B cell (primary cell): ENCODE measurements at regions not wholly inside any gene's neighbourhood (a gene's known extent, or its start where the extent isn't known, plus 50 kb on each side); places are given as distances from the start of the nearest gene placed in this dataset.

Experiments
- ATAC-seq: fragments of 200-7000 bp; cut with Tn5 transposase; one replicate; pipeline ENCODE4 v1.10.0; 2021; ENCODE audit warnings: low read depth, mild to moderate bottlenecking, moderate number of reproducible peaks, moderate library complexity
- CTCF ChIA-PET: fragments of 350-600 bp; sonication (Branson Sonifier 250); formaldehyde crosslinking; loops from one replicate; lab custom pipeline; 2021; ENCODE audit warnings: antibody characterized with exemption, inconsistent platforms; lab: Charles Lee
- POLR2A ChIA-PET: fragments of 350-600 bp; sonication (Branson Sonifier 250); formaldehyde crosslinking; loops from one replicate; lab custom pipeline; 2021; ENCODE audit warnings: antibody characterized with exemption; lab: Charles Lee
- DNase-seq: peaks from one replicate; pipeline ENCODE4 v3.0.0; 2013
- H2AFZ ChIP-seq: 2 replicates; pipeline ENCODE4 v1.6.1; 2012; ENCODE audit warnings: mild to moderate bottlenecking, low read depth, low read length; ENCODE audit not compliant: insufficient read depth, poor library complexity, severe bottlenecking
- H3K27ac ChIP-seq, 2 donors: 1 replicate in 1 of 2; 2 replicates in 1 of 2; pipeline ENCODE4 v1.5.1; 2012 to 2013; ENCODE audit warnings: low read length in 2 of 2, mild to moderate bottlenecking in 2 of 2, moderate library complexity in 1 of 2
- H3K27me3 ChIP-seq, 4 experiments: fragments of 200-600 bp in 1 of 4; sonication (generic) in 1 of 4; replicated peaks in 1 of 4; 1 replicate in 2 of 4; 2 replicates in 2 of 4; pipeline versions ENCODE4 v1.6.1 to v1.7.0; 2013 to 2016; ENCODE audit warnings: low read length in 3 of 4, mild to moderate bottlenecking in 2 of 4, mixed read lengths in 1 of 4, moderate library complexity in 1 of 4; ENCODE audit not compliant: insufficient read depth in 4 of 4, control insufficient read depth in 3 of 4; ENCODE audit errors: control extremely low read depth in 1 of 4
- H3K36me3 ChIP-seq, 2 experiments: replicated peaks in 1 of 2; 1 replicate in 1 of 2; 2 replicates in 1 of 2; pipeline versions ENCODE4 v1.6.1 to v1.7.1; 2013; ENCODE audit warnings: low read length in 1 of 2; ENCODE audit not compliant: insufficient read depth in 2 of 2, control insufficient read depth in 1 of 2; ENCODE audit errors: control extremely low read depth in 1 of 2, extremely low read depth in 1 of 2
- H3K4me1 ChIP-seq, 2 donors: fragments of 200-600 bp in 1 of 2; sonication (generic) in 1 of 2; 1 replicate in 1 of 2; 2 replicates in 1 of 2; pipeline versions ENCODE4 v1.5.1 to v1.6.1; 2013 to 2017; ENCODE audit warnings: low read length in 2 of 2; ENCODE audit not compliant: control insufficient read depth in 2 of 2, insufficient read depth in 2 of 2
- H3K4me2 ChIP-seq: replicated peaks from 2 replicates; pipeline ENCODE3; 2012; ENCODE audit warnings: mild to moderate bottlenecking, low read depth, low read length; ENCODE audit not compliant: poor library complexity, severe bottlenecking
- H3K4me3 ChIP-seq, 5 experiments: fragments of 200-600 bp in 1 of 5; sonication (generic) in 1 of 5; 1 replicate in 3 of 5; 2 replicates in 2 of 5; pipeline versions ENCODE4 v1.5.1 to v1.7.0; 2011 to 2016; ENCODE audit warnings: low read length in 4 of 5, mild to moderate bottlenecking in 4 of 5, low read depth in 2 of 5, control low read depth in 1 of 5, moderate library complexity in 1 of 5; ENCODE audit not compliant: insufficient read depth in 1 of 5; ENCODE audit errors: control extremely low read depth in 1 of 5, extremely low read depth in 1 of 5
- H3K79me2 ChIP-seq: fragments of 200-600 bp; sonication (generic); one replicate; pipeline ENCODE4 v1.6.0; 2016; ENCODE audit warnings: low read length; ENCODE audit not compliant: control insufficient read depth, insufficient read depth
- H3K9ac ChIP-seq: fragments of 200-600 bp; sonication (generic); 2 replicates; pipeline ENCODE4 v1.6.1; 2017; ENCODE audit warnings: mild to moderate bottlenecking, low read length, moderate library complexity
- H3K9me3 ChIP-seq, 3 donors: one replicate each; pipeline versions ENCODE4 v1.6.1 to v1.7.1; 2013; ENCODE audit warnings: low read length in 2 of 3; ENCODE audit not compliant: control insufficient read depth in 2 of 3, insufficient read depth in 1 of 3; ENCODE audit errors: control extremely low read depth in 1 of 3
- H4K20me1 ChIP-seq: 2 replicates; pipeline ENCODE4 v1.6.0; 2012; ENCODE audit warnings: mild to moderate bottlenecking, low read length; ENCODE audit not compliant: insufficient read depth, control insufficient read depth, poor library complexity, severe bottlenecking
- H3K27ac Mint-ChIP-seq: one replicate; pipeline ENCODE4 v1.8.0; 2021; ENCODE audit warnings: mixed read lengths
- H3K27me3 Mint-ChIP-seq: one replicate; pipeline ENCODE4 v1.8.0; 2021; ENCODE audit warnings: mixed read lengths
- H3K4me1 Mint-ChIP-seq: one replicate; pipeline ENCODE4 v1.8.0; 2021; ENCODE audit warnings: mixed read lengths
- H3K4me3 Mint-ChIP-seq: one replicate; pipeline ENCODE4 v1.8.0; 2021; ENCODE audit warnings: mixed read lengths
- H3K9me3 Mint-ChIP-seq: one replicate; pipeline ENCODE4 v1.8.0; 2022; ENCODE audit warnings: mixed read lengths; ENCODE audit not compliant: insufficient read depth
- EZH2 ChIP-seq: IDR thresholded peaks from 2 replicates; pipeline ENCODE4 v1.6.1; 2012; ENCODE audit warnings: borderline replicate concordance, low read depth, mild to moderate bottlenecking, moderate library complexity, low read length; ENCODE audit not compliant: insufficient read depth, poor library complexity, severe bottlenecking
- WGBS: methylation state at CpG from one replicate; pipeline ENCODE4 v1.1.5; 2013; ENCODE audit warnings: missing lambda C conversion rate; ENCODE audit not compliant: insufficient coverage; 5-methylcytosine and 5-hydroxymethylcytosine counted together
- intact Hi-C: fragments of 100-400 bp; cut with micrococcal nuclease; formaldehyde crosslinking; loops from one replicate; pipeline ENCODE4 v1.10.0; 2022
- TF ChIP-seq, protein P1 (sequence below): fragments of 200-600 bp; IDR thresholded peaks from one replicate; pipeline ENCODE4 v1.8.0; 2022; ENCODE audit warnings: antibody characterized with exemption, mild to moderate bottlenecking

DNA sequence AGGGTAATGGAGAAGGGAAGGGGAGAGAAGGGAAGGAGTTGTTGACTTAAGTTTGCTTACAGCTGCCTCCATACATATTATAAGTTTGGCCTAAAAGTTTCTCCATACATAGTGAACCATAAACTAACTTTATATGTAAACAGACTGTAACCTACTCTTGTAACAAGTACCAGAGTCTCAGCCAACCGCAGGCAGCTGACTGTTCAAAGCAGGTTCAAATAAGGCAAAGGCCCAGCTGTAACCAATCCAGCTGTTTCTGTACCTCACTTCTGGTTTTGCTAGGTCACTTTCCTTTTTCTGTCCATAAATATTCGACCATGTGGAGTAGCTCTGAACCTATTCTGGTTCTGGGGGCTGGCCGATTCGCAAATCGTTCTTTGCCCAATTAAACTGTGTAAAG is 591.2 kb downstream of the INSC start:
- Histone ChIP-seq H3K9ac (no peak overlapping the region), H3K79me2 (no peaks in the 10 kb centered on the region), H2AFZ (no peak overlapping the region), H3K4me2 (no peak overlapping the region), H3K27ac (no peak overlapping the region), H4K20me1 (no peaks in the 10 kb centered on the region), H3K9me3 (peaks cover 0 to 4% (median 0%) of the 10 kb centered on the region in 3 donors), H3K27me3 (no peaks in the 10 kb centered on the region), H3K36me3 (no peaks in the 10 kb centered on the region), H3K4me3 (no peak overlapping the region), H3K4me1 (no peaks in the 10 kb centered on the region)
- Mint-ChIP-seq H3K9me3 (no peaks in the 10 kb centered on the region), H3K4me1 (no peaks in the 10 kb centered on the region), H3K4me3 (no peak overlapping the region), H3K27ac (no peak overlapping the region), H3K27me3 (no peaks in the 10 kb centered on the region)
- DNase-seq (no peak), ATAC-seq (no peak)
- intact Hi-C loops, result no loop called here
- 93% methylated on average over 1 of the region's 5 CpGs for WGBS
- CTCF ChIA-PET, result no interaction called here
- POLR2A ChIA-PET, result no interaction called here
- no peak for TF ChIP-seq EZH2
- TF ChIP-seq, protein P1, sequence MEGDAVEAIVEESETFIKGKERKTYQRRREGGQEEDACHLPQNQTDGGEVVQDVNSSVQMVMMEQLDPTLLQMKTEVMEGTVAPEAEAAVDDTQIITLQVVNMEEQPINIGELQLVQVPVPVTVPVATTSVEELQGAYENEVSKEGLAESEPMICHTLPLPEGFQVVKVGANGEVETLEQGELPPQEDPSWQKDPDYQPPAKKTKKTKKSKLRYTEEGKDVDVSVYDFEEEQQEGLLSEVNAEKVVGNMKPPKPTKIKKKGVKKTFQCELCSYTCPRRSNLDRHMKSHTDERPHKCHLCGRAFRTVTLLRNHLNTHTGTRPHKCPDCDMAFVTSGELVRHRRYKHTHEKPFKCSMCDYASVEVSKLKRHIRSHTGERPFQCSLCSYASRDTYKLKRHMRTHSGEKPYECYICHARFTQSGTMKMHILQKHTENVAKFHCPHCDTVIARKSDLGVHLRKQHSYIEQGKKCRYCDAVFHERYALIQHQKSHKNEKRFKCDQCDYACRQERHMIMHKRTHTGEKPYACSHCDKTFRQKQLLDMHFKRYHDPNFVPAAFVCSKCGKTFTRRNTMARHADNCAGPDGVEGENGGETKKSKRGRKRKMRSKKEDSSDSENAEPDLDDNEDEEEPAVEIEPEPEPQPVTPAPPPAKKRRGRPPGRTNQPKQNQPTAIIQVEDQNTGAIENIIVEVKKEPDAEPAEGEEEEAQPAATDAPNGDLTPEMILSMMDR, result no peak

DNA sequence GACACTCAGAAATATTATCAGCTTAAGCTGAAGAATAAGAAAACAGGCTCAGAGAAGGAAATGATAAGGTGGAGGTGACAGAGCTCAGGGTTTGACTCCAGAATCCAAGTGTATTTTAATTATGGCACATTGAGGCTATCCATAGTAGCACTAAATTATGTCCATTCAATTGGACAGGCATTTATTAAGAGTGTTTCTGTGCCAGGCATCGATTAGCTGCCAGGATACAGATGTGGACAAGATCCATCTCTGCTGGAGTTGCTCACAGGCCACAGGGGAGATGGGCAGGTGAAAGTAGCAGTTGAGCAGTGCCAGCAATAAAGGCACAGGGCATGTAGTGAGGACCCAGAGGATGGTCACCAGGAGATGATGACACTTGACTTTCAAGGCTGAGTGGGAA is 592.5 kb downstream of the INSC start:
- H3K4me1 Mint-ChIP-seq, result no peaks in the 10 kb centered on the region
- no peak for DNase-seq
- Histone ChIP-seq H3K27me3 (no peaks in the 10 kb centered on the region), H3K27ac (no peak overlapping the region), H3K4me2 (no peak overlapping the region), H2AFZ (no peak overlapping the region), H3K79me2 (no peaks in the 10 kb centered on the region), H3K4me3 (no peak overlapping the region), H4K20me1 (no peaks in the 10 kb centered on the region), H3K4me1 (no peaks in the 10 kb centered on the region), H3K9ac (no peak overlapping the region), H3K9me3 (no peaks in the 10 kb centered on the region), H3K36me3 (no peaks in the 10 kb centered on the region)
- no peak overlapping the region for H3K4me3 Mint-ChIP-seq
- ChIA-PET POLR2A (no interaction called here), CTCF (no interaction called here)
- H3K9me3 Mint-ChIP-seq, result no peaks in the 10 kb centered on the region
- ATAC-seq, result no peak
- WGBS, result 82% methylated on average over 1 of the region's 1 CpG
- intact Hi-C loops, result no loop called here
- no peak overlapping the region for H3K27ac Mint-ChIP-seq
- TF ChIP-seq EZH2, result no peak
- TF ChIP-seq, protein P1, result no peak
- no peaks in the 10 kb centered on the region for H3K27me3 Mint-ChIP-seq
